ENCODE measurements at regions not wholly inside any gene's neighbourhood (a gene's known extent, or its start where the extent isn't known, plus 50 kb on each side); places are given as distances from the start of the nearest gene placed in this dataset.

- intact Hi-C loops (cut with DNase I), result loop anchor here (5.0 kb wide), 1 partner anchor 491 kb away; no protein-coding TSS in a partner anchor
- no peaks in the 10 kb centered on the region for H3K9me3 ChIP-seq
- no peaks in the 10 kb centered on the region for H3K36me3 ChIP-seq
- H3K4me3 ChIP-seq (replicated peaks in 1 of 3), result no peak overlapping the region
- no peaks in the 10 kb centered on the region for H3K4me1 ChIP-seq
- TF ChIP-seq POLR2A (IDR thresholded peaks at IDR 0.05) (no peak), CTCF (IDR thresholded peaks at IDR 0.05) (no peak)
- H3K27ac ChIP-seq, result no peak overlapping the region
- H3K27me3 ChIP-seq, result no peaks in the 10 kb centered on the region
- no peak for DNase-seq
- 74 to 95% methylated on average over 3 of the region's 3 CpGs for WGBS, 2 donors
Observed at GRCh38 chr5:164010900-164011299, 505.5 kb downstream of the MAT2B start.

- H3K4me3 ChIP-seq (replicated peaks in 1 of 3), result no peak overlapping the region
- TF ChIP-seq CTCF (IDR thresholded peaks at IDR 0.05), result no peak
- no peak for TF ChIP-seq POLR2A (IDR thresholded peaks at IDR 0.05)
- no peaks in the 10 kb centered on the region for H3K36me3 ChIP-seq
- WGBS, 2 donors, result 48 to 54% methylated on average over 4 of the region's 4 CpGs
- no peaks in the 10 kb centered on the region for H3K9me3 ChIP-seq
- no peak for DNase-seq
- H3K27ac ChIP-seq, result no peak overlapping the region
- H3K4me1 ChIP-seq, result no peaks in the 10 kb centered on the region
- intact Hi-C loops (cut with DNase I), result loop anchor here (5.0 kb wide), 1 partner anchor 490 kb away; no protein-coding TSS in a partner anchor
- H3K27me3 ChIP-seq, result no peaks in the 10 kb centered on the region
Observed at GRCh38 chr5:164012371-164012770, 507.0 kb downstream of the MAT2B start.

- H3K27ac ChIP-seq, result no peak overlapping the region
- no peak overlapping the region for H3K4me3 ChIP-seq (replicated peaks in 1 of 3)
- no peaks in the 10 kb centered on the region for H3K9me3 ChIP-seq
- intact Hi-C loops (cut with DNase I), result loop anchor here (5.0 kb wide), 1 partner anchor 489 kb away; no protein-coding TSS in a partner anchor
- peak in 5 of 6 experiments; percentile 46 to 84 (median 68) for TF ChIP-seq CTCF (IDR thresholded peaks at IDR 0.05)
- no peak for TF ChIP-seq POLR2A (IDR thresholded peaks at IDR 0.05)
- no peaks in the 10 kb centered on the region for H3K27me3 ChIP-seq
- DNase-seq, result peak; percentile 53 to 65
- WGBS, 2 donors, result 60 to 61% methylated on average over 6 of the region's 6 CpGs
- H3K36me3 ChIP-seq, result no peaks in the 10 kb centered on the region
- no peaks in the 10 kb centered on the region for H3K4me1 ChIP-seq
Observed at GRCh38 chr5:164013077-164013670, 507.8 kb downstream of the MAT2B start.

- intact Hi-C loops (cut with DNase I), result no loop called here
- Histone ChIP-seq H3K4me3 (replicated peaks in 1 of 3) (no peak overlapping the region), H3K9me3 (no peaks in the 10 kb centered on the region), H3K27me3 (no peaks in the 10 kb centered on the region), H3K4me1 (no peaks in the 10 kb centered on the region), H3K27ac (no peak overlapping the region), H3K36me3 (no peaks in the 10 kb centered on the region)
- no peak for DNase-seq
- WGBS, 2 donors, result 81 to 85% methylated on average over 7 of the region's 7 CpGs
- no peak for TF ChIP-seq POLR2A (IDR thresholded peaks at IDR 0.05)
- no peak for TF ChIP-seq CTCF (IDR thresholded peaks at IDR 0.05)
Observed at GRCh38 chr5:164020116-164020515, 514.7 kb downstream of the MAT2B start.

- TF ChIP-seq POLR2A (IDR thresholded peaks at IDR 0.05) (no peak), CTCF (IDR thresholded peaks at IDR 0.05) (no peak)
- no peaks in the 10 kb centered on the region for H3K4me1 ChIP-seq
- no peaks in the 10 kb centered on the region for H3K27me3 ChIP-seq
- intact Hi-C loops (cut with DNase I), result no loop called here
- H3K36me3 ChIP-seq, result no peaks in the 10 kb centered on the region
- no peak overlapping the region for H3K27ac ChIP-seq
- no peak overlapping the region for H3K4me3 ChIP-seq (replicated peaks in 1 of 3)
- DNase-seq, result no peak
- 78 to 83% methylated on average over 2 of the region's 2 CpGs for WGBS, 2 donors
- H3K9me3 ChIP-seq, result no peaks in the 10 kb centered on the region
Observed at GRCh38 chr5:164027738-164028137, 522.3 kb downstream of the MAT2B start.

Measured in thyroid gland (tissue), 4 donors.